GM19463 (cell line): ENCODE measurements at regions not wholly inside any gene's neighbourhood (a gene's known extent, or its start where the extent isn't known, plus 50 kb on each side); places are given as distances from the start of the nearest gene placed in this dataset.
"Not testable (repeated sequence)": the region's sequence is repeated elsewhere in the genome, so short reads cannot be mapped to it uniquely, and the experiment has no call there.

Experiments
- ATAC-seq: cut with Tn5 transposase; IDR thresholded peaks from one replicate; pipeline ENCODE4 v1.9.1; 2021; ENCODE audit warnings: mild to moderate bottlenecking, moderate library complexity; ENCODE audit not compliant: unreplicated experiment

- ATAC-seq, result not testable (repeated sequence)
Observed at GRCh38 chr15:31647337-31647826, 320.7 kb downstream of the KLF13 start.

- ATAC-seq, result not testable (repeated sequence)
Observed at GRCh38 chr15:31649634-31650033, 323.0 kb downstream of the KLF13 start.

- peak; percentile 56 for ATAC-seq
Observed at GRCh38 chr15:31650055-31650701, 323.5 kb downstream of the KLF13 start.

- not testable (repeated sequence) for ATAC-seq
Observed at GRCh38 chr15:31656915-31657314, 330.3 kb downstream of the KLF13 start.

GRCh38 chr15:31660816-31661215 lies 334.2 kb downstream of the KLF13 start:
- ATAC-seq, result no peak

DNA sequence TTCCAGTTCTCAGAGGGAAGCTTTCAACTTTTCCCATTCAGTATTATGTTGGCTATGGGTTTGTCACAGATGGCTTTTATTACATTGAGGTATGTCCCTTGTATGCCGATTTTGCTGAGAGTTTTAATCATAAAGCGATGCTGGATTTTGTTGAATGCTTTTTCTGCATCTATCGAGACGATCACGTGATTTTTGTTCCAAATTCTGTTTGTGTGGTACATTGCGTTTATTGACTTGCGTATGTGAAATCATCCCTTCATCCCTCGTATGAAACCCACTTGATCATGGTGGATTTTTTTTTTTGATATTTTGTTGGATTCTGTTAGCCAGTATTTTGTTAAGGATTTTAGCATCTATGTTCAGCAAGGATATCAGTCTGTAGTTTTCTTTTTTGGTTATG lies 339.1 kb downstream of the KLF13 start:
- not testable (repeated sequence) for ATAC-seq

GRCh38 chr15:31669158-31669908 lies 342.7 kb downstream of the KLF13 start:
- ATAC-seq, result not testable (repeated sequence)

DNA sequence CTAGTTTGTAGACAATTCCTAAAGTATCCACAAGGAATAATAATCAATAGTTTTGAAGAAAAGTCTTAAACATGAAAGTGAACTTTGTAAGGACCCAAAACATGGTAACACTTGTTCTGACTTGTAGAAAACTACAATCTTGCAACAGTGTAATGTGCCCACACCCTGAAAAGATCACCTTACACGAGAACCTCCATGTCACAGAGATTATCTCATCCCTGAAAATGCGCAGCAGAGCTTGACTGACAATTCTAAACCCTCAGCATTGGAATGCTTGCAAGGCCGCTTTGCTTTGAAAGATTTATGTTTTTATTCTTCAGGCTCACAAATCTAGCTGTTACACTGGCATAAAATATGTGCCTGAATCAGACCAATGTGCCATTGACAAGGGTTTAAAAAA lies 346.6 kb downstream of the KLF13 start:
- ATAC-seq, result not testable (repeated sequence)

DNA sequence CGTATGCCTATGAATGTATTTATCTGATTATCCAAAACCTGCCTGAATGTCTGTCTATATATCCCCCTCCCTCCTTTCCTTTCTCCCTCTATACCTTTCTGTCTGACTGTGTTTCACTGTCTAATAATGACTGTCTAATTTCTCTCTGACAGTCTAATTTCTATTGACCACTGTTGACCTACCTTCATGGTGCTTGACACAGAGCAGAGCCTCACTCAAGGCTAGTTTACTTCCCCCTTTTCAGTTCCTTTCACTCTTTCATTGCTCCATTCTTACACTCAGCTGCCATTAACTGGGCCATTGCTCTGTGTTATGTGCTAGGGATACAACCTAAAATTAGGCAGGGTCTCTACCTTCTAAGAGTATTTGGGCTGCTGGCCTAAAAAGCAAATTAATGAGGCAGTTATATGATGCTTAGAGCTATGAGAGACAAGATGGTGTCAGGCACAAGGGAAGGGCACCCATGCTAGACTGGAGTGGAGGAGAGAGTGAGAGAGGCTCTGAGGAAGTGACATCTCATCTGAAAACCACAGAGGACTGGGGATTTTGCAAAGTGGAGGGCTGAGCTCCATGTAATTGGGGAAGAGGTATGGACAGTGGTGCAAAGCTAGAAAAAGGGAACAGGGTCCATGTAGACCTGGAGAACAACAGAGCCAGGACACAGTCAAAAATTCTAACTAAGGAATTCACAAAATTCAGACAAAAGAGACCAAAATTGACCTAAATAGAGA lies 348.6 kb upstream of the CHRNA7 start:
- not testable (repeated sequence) for ATAC-seq

- not testable (repeated sequence) for ATAC-seq
Observed at GRCh38 chr15:31687088-31687487, 343.2 kb upstream of the CHRNA7 start.

DNA sequence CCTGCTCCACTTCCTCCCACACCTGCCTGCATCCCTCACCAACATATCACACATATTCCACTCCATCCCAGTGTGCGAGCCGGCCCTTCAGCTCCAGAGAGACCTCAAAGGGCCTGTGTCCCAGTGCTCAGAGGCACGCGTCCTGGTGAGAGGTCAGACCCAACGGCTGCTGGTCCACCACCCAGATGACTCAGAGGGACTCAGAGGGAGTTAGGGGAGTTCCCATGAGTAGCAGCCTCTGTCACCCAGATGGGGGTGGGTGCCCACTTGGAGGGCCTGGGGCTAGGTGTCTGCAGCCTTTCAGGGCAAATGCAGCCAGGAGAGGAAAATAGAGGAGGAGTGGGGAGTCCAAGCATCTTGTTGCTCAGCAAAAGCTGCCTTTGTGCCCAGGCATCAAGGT lies 333.8 kb upstream of the CHRNA7 start:
- not testable (repeated sequence) for ATAC-seq

DNA sequence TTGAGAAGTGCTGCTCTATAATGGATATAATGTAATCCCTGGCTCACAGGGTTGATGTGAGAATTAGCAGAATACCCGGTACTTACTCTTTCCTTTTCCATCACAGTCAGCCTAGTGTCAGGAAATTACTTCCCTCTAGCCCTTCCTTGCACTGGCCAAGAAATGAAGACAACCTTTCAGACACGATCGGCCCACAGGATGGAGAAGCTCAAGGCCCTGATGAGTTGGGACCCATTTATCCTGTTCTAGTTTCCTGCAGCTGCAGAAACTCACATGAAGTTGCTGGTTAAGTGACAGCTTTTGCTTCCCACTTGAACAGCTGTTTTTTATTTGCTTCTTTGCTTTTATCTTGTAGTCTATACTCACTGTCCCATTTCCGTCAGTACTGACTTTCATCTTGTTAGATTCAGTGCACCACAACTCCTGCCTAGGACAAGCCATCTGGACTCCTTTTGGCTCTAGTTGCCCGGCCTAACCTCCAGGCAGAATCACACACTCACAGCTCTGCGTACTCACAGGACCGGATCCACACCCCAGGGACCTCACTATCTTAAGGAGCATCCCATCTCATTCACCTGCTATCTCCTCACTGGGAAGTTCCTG lies 325.1 kb upstream of the CHRNA7 start:
- ATAC-seq, result not testable (repeated sequence)

DNA sequence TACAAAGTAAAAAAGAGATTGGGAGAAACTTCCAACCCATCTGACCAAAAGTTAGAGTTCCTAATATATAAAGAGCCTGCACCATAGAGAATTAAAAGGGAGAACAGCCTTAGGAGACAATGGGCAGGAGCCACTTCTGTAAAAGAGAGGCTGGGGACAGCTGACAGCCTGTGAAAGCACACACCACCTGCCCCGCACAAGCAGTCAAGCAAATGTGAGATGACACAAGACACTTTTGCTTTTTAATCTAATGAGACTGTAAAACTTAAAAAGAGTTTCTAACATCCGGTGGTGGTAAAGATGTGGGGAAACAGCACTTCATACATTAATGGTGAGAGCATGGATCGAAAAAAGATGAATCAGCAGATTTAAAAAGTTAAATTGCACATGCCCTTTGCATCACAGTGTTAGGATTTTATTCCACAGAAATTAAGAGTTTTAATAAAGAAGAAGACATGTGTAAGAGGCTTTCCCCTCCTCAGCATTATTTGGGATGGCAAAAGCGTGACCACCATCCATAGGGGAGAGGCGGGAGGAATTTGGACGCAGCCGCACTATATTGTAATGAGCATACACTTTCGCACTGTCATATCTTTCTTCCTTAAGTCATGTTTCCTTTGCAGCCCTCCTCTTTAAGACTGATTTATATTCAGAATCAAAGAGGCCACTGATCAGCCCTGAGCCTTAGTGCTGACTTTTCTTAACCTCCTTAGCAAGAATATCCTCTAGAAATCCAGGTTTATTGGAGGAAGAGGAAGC lies 322.2 kb upstream of the CHRNA7 start:
- ATAC-seq, result peak; percentile 64

GRCh38 chr15:31708703-31709327 lies 321.5 kb upstream of the CHRNA7 start:
- ATAC-seq, result peak; percentile 83

GRCh38 chr15:31709479-31709878 lies 320.8 kb upstream of the CHRNA7 start:
- not testable (repeated sequence) for ATAC-seq

DNA sequence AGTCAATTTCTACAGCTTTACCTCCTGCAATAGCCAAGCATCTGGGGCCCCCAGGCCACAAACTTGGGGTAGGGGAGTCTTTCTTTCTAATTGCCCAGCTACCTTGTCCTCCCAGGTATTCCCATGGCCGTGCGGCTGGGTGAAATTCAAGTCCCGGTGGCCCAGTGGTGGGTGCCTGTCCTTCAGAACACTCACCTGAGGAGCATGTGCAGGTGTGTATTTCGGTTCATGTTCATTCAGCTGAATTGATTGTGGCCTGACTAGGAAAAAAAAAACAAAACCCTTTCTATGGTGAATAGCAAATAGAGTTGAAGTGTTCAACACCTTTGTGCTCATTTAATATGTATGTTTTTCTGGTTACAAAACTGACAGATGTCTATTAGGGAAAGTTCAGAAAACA lies 319.5 kb upstream of the CHRNA7 start:
- ATAC-seq, result not testable (repeated sequence)

DNA sequence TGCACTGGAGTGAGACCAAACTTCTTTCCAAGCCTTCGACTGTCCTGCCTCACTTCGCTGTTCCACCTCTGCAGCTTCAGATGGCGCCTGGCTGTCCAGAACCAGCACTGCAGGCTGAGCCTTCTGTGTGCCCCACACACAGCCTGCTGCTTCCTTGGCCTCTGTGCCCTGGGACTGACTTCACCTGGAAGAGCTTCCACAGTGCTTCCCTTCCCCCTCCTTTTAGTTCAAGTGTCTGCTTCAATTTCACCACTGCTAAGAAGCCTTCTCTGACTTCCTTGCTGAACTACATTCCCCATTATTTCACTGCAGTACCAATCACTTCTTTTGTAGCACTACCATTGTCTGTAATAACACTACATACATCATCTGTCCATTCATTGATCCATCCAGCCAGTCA lies 315.1 kb upstream of the CHRNA7 start:
- not testable (repeated sequence) for ATAC-seq

- not testable (repeated sequence) for ATAC-seq
Observed at GRCh38 chr15:31718625-31719024, 311.7 kb upstream of the CHRNA7 start.

GRCh38 chr15:31719396-31720022 lies 310.8 kb upstream of the CHRNA7 start:
- ATAC-seq, result not testable (repeated sequence)
